Activated CD8-positive, alpha-beta memory T cell treated with anti-CD3 and anti-CD28 coated beads, Interleukin-2, amount 50 U/mL, for 24 hours (primary cell): ENCODE measurements at regions not wholly inside any gene's neighbourhood (a gene's known extent, or its start where the extent isn't known, plus 50 kb on each side); places are given as distances from the start of the nearest gene placed in this dataset.

Source experiments
- DNase-seq: peaks from one replicate; pipeline ENCODE4 v3.0.0-alpha.2; 2020; ENCODE audit errors: extremely low read depth

- no peak for DNase-seq
Observed at GRCh38 chr3:19093084-19093483, 55.2 kb upstream of the KCNH8 start.

DNA sequence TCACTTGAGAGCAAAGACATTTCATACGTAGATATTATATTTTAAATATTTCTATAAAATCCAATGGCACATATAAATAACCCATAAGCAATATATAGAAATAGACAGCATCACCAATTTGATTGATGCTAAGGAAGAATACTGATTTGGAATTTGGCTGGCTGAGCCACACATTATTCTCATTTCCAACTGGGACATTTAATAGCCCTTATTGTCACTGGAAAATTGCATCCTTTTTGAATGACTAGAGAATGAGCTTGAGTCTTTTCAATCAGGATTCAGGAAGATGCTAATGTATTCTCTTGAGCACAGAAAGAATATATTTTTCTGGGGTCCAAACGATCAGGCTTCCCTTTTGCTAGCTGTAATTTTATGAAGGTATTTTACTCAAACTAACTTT, 70.9 kb upstream of the KCNH8 start:
- no peak for DNase-seq

- DNase-seq: no peak
Observed at GRCh38 chr3:19075037-19075436, 73.3 kb upstream of the KCNH8 start.

GRCh38 chr3:19074257-19074900, 73.9 kb upstream of the KCNH8 start:
- DNase-seq: no peak

DNA sequence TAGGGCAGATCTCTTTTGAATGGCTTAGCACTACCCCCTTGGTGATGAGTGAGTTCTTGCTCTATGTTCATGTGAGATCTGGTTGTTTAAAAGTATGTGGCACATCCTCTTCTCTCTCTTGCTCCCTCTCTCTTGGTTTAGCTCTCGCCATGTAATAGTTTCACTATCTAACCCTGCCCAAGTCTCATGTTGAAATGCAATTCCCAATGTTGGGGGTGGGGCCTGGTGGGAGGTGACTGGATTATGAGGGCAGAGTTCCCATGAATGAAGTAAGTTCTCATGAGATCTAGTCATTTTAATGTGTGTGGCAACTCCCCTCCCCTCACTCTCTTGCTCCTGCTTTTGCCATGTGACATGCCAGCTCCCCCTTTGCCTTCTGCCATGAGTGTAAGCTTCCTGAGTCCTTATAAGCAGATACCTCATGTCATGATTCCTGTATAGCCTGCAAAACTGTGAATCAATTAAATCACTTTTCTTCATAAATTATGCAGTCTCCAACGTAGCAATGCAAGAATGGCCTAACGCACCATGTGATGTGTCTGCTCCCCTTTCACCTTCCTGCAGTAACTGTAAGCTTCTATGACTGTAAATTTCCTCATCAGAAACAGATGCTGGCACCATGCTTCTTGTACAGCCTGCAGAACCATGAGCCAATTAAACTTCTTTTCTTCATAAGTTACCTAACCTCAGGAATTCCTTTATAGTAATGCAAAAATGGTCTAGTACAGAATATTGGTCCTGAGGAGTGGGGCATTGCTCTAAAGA, 74.8 kb upstream of the KCNH8 start:
- DNase-seq: no peak

- no peak for DNase-seq
Observed at GRCh38 chr3:19070325-19070724, 78.0 kb upstream of the KCNH8 start.

GRCh38 chr3:19065027-19065426, 83.3 kb upstream of the KCNH8 start:
- no peak for DNase-seq

DNA sequence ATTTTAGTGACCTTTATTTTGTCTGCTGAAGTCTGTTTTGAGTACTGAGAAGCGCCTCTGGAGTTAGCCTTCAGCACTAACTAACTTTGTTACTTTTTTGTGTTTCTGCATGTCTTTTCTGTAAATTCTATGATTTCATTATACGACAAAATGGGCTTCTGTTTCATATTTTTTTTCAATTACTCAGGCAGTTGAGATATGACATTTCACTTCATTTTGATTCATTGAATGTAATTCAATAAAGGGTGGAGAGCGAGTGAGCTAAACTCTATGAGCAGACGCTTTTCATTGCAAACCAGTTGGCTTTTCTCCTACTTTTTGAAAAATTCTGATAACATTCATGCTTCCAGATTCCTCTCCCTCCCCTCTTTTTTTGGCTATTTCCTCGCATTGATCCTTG, 84.4 kb upstream of the KCNH8 start:
- no peak for DNase-seq

GRCh38 chr3:19060404-19060803, 87.9 kb upstream of the KCNH8 start:
- DNase-seq: no peak

DNA sequence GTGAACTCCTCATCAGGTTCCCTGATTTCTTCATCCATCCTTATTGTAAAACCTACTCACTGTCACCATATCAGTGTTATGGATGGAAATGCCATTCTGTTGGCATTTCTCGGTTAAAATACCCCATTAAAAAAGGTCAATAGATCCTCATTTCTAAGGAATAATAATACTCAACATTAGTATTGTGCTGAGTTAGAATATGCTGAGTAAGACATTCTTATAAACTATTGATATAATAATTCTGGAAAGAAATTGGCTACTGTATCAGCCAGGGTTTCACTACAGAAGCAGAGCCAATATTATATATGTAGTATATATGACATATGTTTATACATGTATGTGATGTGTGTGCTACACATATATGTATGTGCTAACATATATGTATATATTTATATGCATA, 95.4 kb upstream of the KCNH8 start:
- no peak for DNase-seq

GRCh38 chr3:19046440-19046839, 101.9 kb upstream of the KCNH8 start:
- no peak for DNase-seq

GRCh38 chr3:19030522-19030839, 117.8 kb upstream of the KCNH8 start:
- DNase-seq: no peak

- no peak for DNase-seq
Observed at GRCh38 chr3:19029837-19030521, 118.3 kb upstream of the KCNH8 start.

- no peak for DNase-seq
Observed at GRCh38 chr3:19025441-19025840, 122.9 kb upstream of the KCNH8 start.

GRCh38 chr3:19022546-19022945, 125.8 kb upstream of the KCNH8 start:
- no peak for DNase-seq

DNA sequence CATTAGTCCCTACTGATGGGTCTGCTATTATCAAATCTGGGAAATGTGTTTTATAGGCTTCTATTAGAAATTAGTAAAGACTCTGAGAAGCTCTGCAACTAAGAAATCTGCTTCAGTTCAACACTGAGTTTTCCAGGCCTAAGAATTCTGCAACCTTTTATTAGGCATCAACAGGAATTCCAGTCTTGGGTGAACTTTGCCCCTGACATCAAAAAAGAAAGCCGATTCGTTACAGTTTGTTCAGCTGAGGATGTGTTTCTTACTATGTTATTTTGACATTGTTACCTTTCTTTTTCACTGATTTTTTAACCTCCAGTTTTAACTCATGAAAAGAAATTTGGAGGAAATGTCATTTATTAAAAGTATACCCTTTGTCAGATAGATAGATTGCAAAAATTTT, 131.5 kb upstream of the KCNH8 start:
- no peak for DNase-seq

GRCh38 chr3:19013879-19014278, 134.4 kb upstream of the KCNH8 start:
- no peak for DNase-seq

- no peak for DNase-seq
Observed at GRCh38 chr3:19012846-19013245, 135.5 kb upstream of the KCNH8 start.

DNA sequence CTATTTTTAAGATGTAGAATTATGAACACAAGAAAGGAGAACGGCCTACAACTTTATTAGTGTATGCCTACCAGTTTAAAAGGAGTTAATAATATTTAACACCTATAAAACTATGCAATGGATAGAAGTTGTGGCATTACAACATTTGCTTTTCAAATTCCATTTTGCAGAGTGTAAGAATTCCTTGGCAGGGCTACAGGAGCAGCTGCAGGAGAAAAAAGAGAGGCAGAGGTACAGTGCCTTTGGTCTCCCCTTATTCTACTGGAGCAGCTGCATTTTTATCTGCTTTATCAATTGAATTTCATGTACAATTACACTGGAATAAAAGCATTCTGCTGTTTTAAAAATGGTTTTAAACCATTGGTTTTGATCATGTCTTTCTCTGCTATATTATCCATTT, 145.7 kb upstream of the KCNH8 start:
- DNase-seq: no peak

DNA sequence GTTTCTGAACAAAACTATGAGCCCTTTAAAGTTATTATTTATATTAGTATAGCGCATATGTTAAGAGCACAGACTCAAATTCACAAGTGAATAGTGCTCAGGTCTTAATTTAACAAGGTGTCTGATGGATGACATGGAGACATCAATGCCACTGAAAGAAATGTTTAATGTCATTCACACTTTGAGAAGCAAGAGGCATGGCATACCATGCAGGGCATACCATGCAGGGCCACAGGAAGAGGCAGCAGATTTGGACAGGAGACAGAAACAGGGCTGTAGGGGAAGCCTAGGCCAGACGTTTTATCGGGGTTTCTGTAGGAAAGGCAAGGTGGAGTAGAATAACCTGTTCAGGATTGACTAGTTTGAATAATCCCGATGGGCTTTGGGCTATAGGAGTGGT, 150.2 kb upstream of the KCNH8 start:
- DNase-seq: no peak

- no peak for DNase-seq
Observed at GRCh38 chr3:18992709-18993108, 155.6 kb upstream of the KCNH8 start.

GRCh38 chr3:18989237-18989795, 159.0 kb upstream of the KCNH8 start:
- DNase-seq: no peak
